ENCODE measurements at regions not wholly inside any gene's neighbourhood (a gene's known extent, or its start where the extent isn't known, plus 50 kb on each side); places are given as distances from the start of the nearest gene placed in this dataset.

DNA sequence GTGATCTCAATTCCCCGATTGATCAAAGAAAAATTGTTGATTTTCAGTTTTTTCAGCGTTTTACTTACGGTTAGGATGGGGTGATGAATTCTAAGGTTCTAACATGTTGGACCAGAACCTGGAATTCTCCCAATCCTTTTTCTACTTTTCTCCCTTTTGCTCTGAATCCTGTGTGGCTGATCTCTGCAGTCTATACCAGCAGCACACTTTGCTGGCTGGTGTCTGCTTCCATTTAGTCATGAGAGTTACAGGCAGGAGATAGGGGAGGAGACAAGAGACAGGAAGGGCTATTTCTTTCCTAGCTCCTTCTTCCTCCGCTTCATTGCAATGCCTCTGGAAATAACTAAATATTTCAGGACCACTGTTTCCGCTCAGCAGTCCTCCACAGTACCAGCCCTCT is 623.9 kb downstream of the CENPC start:
- TF ChIP-seq, protein P1, sequence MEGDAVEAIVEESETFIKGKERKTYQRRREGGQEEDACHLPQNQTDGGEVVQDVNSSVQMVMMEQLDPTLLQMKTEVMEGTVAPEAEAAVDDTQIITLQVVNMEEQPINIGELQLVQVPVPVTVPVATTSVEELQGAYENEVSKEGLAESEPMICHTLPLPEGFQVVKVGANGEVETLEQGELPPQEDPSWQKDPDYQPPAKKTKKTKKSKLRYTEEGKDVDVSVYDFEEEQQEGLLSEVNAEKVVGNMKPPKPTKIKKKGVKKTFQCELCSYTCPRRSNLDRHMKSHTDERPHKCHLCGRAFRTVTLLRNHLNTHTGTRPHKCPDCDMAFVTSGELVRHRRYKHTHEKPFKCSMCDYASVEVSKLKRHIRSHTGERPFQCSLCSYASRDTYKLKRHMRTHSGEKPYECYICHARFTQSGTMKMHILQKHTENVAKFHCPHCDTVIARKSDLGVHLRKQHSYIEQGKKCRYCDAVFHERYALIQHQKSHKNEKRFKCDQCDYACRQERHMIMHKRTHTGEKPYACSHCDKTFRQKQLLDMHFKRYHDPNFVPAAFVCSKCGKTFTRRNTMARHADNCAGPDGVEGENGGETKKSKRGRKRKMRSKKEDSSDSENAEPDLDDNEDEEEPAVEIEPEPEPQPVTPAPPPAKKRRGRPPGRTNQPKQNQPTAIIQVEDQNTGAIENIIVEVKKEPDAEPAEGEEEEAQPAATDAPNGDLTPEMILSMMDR (conservative IDR thresholded peaks at IDR 0.05 in 1 of 2, IDR thresholded peaks at IDR 0.05 in 1 of 2; ENCODE audit: low read depth in 1 of 2, low read length in 2 of 2): no peak
- TF ChIP-seq EZH2 (IDR thresholded peaks at IDR 0.05; ENCODE audit: low read length, missing control alignments): no peak
